T-helper 17 cell (primary cell): ENCODE measurements at regions not wholly inside any gene's neighbourhood (a gene's known extent, or its start where the extent isn't known, plus 50 kb on each side); places are given as distances from the start of the nearest gene placed in this dataset.

Experiments
- ATAC-seq: fragments of 150-1000 bp; cut with Tn5 transposase; 2 replicates; pipeline ENCODE4 v1.10.0; 2021; ENCODE audit warnings: mild to moderate bottlenecking, moderate library complexity
- DNase-seq, 3 donors: peaks; one replicate each; pipeline versions ENCODE4 v3.0.0 to v3.0.0-alpha.2; 2020 to 2021
- H3K9me3 ChIP-seq: one replicate; pipeline ENCODE4 v1.7.0; 2013; ENCODE audit warnings: low read length, mild to moderate bottlenecking; ENCODE audit not compliant: control insufficient read depth, poor library complexity, severe bottlenecking
- H3K27ac Mint-ChIP-seq: one replicate; pipeline ENCODE4 v1.8.0; 2022; ENCODE audit warnings: mild to moderate bottlenecking, moderate library complexity, mixed read lengths
- H3K27me3 Mint-ChIP-seq: one replicate; pipeline ENCODE4 v1.8.0; 2022; ENCODE audit warnings: mixed read lengths
- H3K36me3 Mint-ChIP-seq: one replicate; pipeline ENCODE4 v1.8.0; 2022; ENCODE audit warnings: low read depth, mixed read lengths
- H3K4me1 Mint-ChIP-seq: one replicate; pipeline ENCODE4 v1.8.0; 2022; ENCODE audit warnings: mild to moderate bottlenecking, mixed read lengths
- H3K4me3 Mint-ChIP-seq: one replicate; pipeline ENCODE4 v1.8.0; 2022; ENCODE audit warnings: mild to moderate bottlenecking, moderate library complexity, mixed read lengths

DNA sequence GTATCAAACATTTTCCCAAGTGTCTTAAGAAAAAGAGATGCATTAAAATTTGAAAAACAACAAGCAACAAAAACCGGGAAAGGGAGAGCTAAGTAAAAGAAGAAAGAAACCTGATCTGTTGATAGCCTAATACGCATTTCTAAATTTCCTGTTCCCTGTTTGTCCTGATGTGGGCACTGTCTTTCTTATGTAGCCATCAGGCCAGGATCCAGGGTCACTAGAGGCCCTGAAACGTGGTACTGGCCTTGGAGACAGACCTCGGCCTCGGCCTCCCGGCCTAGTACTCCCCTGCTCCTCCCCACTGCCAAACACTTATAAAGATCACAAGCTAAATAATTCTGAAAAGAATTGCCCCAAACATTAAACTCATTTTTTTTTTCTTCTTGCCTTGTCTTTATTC is 547.2 kb downstream of the IRX1 start:
- no peak overlapping the region for H3K4me3 Mint-ChIP-seq
- DNase-seq, result no peak
- peaks cover 2% of the 10 kb centered on the region for H3K36me3 Mint-ChIP-seq
- H3K4me1 Mint-ChIP-seq, result no peaks in the 10 kb centered on the region
- no peaks in the 10 kb centered on the region for H3K27me3 Mint-ChIP-seq
- ATAC-seq, result no peak
- H3K9me3 ChIP-seq, result no peaks in the 10 kb centered on the region
- no peak overlapping the region for H3K27ac Mint-ChIP-seq

- Mint-ChIP-seq H3K4me3 (no peak overlapping the region), H3K27ac (no peak overlapping the region), H3K36me3 (peaks cover 2% of the 10 kb centered on the region), H3K4me1 (no peaks in the 10 kb centered on the region), H3K27me3 (no peaks in the 10 kb centered on the region)
- no peak for DNase-seq
- ATAC-seq, result no peak
- H3K9me3 ChIP-seq, result no peaks in the 10 kb centered on the region
Measured at GRCh38 chr5:4144411-4145007, 548.9 kb downstream of the IRX1 start.

DNA sequence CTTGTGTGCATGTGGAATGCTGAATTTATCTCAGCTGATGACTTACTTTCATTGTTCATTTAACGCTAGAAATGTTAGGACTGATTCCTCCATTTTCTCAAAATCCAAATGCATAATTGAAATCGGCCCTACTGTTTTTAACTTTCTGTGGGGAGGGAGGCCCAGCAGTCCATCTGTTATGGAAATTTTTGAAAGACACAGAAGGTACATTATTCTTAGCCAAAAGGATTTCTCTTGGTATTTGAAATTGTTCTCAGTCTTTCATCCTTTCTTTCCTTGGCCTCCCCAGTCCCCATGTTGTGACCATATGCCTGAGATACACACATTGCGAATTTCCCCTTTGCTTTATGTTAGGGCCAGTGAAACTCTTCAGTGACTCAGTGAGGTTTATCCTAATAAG is 549.9 kb downstream of the IRX1 start:
- H3K27me3 Mint-ChIP-seq, result no peaks in the 10 kb centered on the region
- H3K4me1 Mint-ChIP-seq, result no peaks in the 10 kb centered on the region
- no peak overlapping the region for H3K4me3 Mint-ChIP-seq
- DNase-seq, result no peak
- H3K36me3 Mint-ChIP-seq, result peaks cover 2% of the 10 kb centered on the region
- H3K27ac Mint-ChIP-seq, result no peak overlapping the region
- no peak for ATAC-seq
- no peaks in the 10 kb centered on the region for H3K9me3 ChIP-seq

DNA sequence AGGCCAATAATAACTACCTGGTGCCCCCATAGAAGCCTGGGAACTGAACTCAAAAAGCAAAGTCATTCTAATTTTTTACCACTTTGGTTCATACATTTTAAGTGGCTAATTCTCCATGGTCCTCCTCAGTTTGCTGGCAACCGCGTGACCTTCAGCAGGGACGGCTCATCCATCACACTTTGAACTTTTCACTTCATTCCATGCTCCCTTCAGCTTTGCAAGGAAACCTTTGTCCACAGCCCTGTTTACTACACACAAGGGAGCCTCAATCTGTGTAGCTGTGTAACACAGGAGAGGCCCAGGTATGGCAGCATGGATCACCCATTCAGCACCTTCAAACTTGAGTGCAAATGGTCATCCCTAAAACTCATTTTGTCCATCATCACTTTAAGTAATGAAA is 552.4 kb downstream of the IRX1 start:
- peaks cover 2% of the 10 kb centered on the region for H3K36me3 Mint-ChIP-seq
- ATAC-seq (no peak), DNase-seq (no peak)
- no peaks in the 10 kb centered on the region for H3K4me1 Mint-ChIP-seq
- H3K4me3 Mint-ChIP-seq, result no peak overlapping the region
- no peak overlapping the region for H3K27ac Mint-ChIP-seq
- no peaks in the 10 kb centered on the region for H3K27me3 Mint-ChIP-seq
- no peaks in the 10 kb centered on the region for H3K9me3 ChIP-seq

- Mint-ChIP-seq H3K4me3 (no peak overlapping the region), H3K27ac (no peak overlapping the region), H3K4me1 (no peaks in the 10 kb centered on the region), H3K36me3 (peaks cover 2% of the 10 kb centered on the region), H3K27me3 (no peaks in the 10 kb centered on the region)
- ATAC-seq (no peak), DNase-seq (no peak)
- H3K9me3 ChIP-seq, result no peaks in the 10 kb centered on the region
Measured at GRCh38 chr5:4150067-4150466, 554.4 kb downstream of the IRX1 start.

DNA sequence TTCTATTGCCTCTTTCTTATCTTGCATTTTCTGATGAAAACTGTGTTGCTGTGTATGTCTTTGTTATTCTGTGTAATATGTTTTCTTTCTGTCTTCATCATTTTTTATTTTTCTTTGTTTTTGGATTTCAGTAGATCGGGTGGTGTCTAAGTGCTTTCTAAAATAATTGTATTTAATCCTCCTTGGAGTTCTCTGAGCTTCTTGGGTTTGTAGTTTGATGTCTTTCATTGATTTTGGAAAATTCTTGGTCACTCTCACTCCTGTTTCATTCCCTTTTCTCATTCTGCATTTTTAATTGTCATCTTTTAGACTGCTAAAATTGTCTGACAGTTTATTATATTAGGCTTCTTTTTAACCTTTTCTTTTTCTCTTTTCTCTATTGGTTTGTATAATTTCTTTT is 560.5 kb downstream of the IRX1 start:
- Mint-ChIP-seq H3K36me3 (no peaks in the 10 kb centered on the region), H3K4me3 (no peak overlapping the region), H3K27ac (no peak overlapping the region), H3K27me3 (no peaks in the 10 kb centered on the region), H3K4me1 (no peaks in the 10 kb centered on the region)
- ATAC-seq (no peak), DNase-seq (no peak)
- no peaks in the 10 kb centered on the region for H3K9me3 ChIP-seq

- H3K36me3 Mint-ChIP-seq, result no peaks in the 10 kb centered on the region
- H3K4me3 Mint-ChIP-seq, result no peak overlapping the region
- DNase-seq (no peak), ATAC-seq (no peak)
- no peaks in the 10 kb centered on the region for H3K9me3 ChIP-seq
- no peaks in the 10 kb centered on the region for H3K4me1 Mint-ChIP-seq
- no peaks in the 10 kb centered on the region for H3K27me3 Mint-ChIP-seq
- H3K27ac Mint-ChIP-seq, result no peak overlapping the region
Measured at GRCh38 chr5:4156889-4157288, 561.3 kb downstream of the IRX1 start.

DNA sequence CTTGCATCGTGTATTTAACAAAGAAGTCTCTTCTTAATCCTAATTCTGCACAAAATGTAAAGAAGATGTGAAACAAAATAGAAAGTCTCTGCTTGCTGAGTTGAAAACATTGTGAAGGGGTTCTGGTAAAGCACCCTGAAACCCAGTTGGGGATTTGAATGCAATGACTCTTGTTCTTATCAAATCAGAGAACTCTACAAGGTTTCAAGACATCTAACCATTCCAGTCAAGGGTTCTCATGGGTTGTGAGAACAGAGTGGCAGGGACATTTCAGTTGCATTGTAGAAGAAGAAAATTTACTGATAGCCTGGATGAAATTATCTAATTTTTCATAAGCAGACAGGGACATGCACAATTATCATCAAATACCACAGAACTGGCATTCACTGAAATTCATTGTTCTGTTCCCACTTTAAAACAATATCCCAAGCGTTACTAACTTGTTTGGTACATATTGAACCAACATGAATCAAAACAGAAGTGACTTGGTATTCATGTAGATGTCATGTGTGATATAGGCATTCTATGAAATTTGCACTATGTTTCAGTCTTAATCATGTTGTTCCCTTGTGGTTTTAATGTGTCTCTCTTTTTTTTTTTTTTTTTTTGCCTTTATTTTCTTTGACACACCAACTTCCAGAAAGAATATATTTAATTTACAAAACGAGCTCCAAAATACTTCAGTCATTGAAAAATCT is 563.3 kb downstream of the IRX1 start:
- no peak for ATAC-seq
- Mint-ChIP-seq H3K4me1 (no peaks in the 10 kb centered on the region), H3K27ac (no peak overlapping the region), H3K4me3 (no peak overlapping the region), H3K27me3 (no peaks in the 10 kb centered on the region), H3K36me3 (no peaks in the 10 kb centered on the region)
- H3K9me3 ChIP-seq, result no peaks in the 10 kb centered on the region
- DNase-seq, result no peak

GRCh38 chr5:4159681-4160080 is 564.0 kb downstream of the IRX1 start:
- DNase-seq (no peak), ATAC-seq (no peak)
- no peaks in the 10 kb centered on the region for H3K4me1 Mint-ChIP-seq

GRCh38 chr5:4164167-4164566 is 568.5 kb downstream of the IRX1 start:
- H3K27me3 Mint-ChIP-seq, result no peaks in the 10 kb centered on the region
- no peak overlapping the region for H3K4me3 Mint-ChIP-seq
- H3K9me3 ChIP-seq, result no peaks in the 10 kb centered on the region
- H3K36me3 Mint-ChIP-seq, result no peaks in the 10 kb centered on the region
- no peak for ATAC-seq
- no peak for DNase-seq
- H3K27ac Mint-ChIP-seq, result no peak overlapping the region
- no peaks in the 10 kb centered on the region for H3K4me1 Mint-ChIP-seq

More at GRCh38 chr5:4159681-4160080, 564.0 kb downstream of the IRX1 start:
- H3K9me3 ChIP-seq, result no peaks in the 10 kb centered on the region
- Mint-ChIP-seq H3K4me3 (no peak overlapping the region), H3K27me3 (no peaks in the 10 kb centered on the region), H3K27ac (no peak overlapping the region), H3K36me3 (no peaks in the 10 kb centered on the region)

GRCh38 chr5:4180703-4181102 is 585.1 kb downstream of the IRX1 start:
- ATAC-seq (no peak), DNase-seq (no peak)
- no peak overlapping the region for H3K4me3 Mint-ChIP-seq
- H3K27ac Mint-ChIP-seq, result no peak overlapping the region
- no peaks in the 10 kb centered on the region for H3K9me3 ChIP-seq
- H3K27me3 Mint-ChIP-seq, result no peaks in the 10 kb centered on the region
- H3K4me1 Mint-ChIP-seq, result no peaks in the 10 kb centered on the region
- no peaks in the 10 kb centered on the region for H3K36me3 Mint-ChIP-seq

DNA sequence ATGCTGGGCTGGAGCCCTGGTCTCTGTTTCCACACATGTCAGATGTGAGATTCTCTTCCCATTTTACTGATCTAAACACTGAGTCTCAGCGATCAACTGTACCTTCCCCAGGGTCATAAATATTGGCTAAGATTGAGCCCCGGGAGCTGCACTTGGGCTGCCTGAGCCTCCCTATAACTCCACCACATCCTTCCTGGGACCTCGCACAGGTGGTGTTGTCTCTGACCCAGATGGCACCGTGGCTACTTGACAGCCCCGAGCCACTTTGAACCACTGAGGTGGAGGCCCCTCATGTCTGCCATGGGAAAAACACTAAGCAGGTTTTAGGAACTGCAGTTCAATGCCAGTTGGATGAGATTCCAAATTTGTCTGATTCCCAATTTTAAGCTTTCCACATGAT is 586.5 kb downstream of the IRX1 start:
- H3K4me3 Mint-ChIP-seq, result no peak overlapping the region
- DNase-seq, result no peak
- H3K4me1 Mint-ChIP-seq, result no peaks in the 10 kb centered on the region
- no peaks in the 10 kb centered on the region for H3K9me3 ChIP-seq
- no peak for ATAC-seq
- no peaks in the 10 kb centered on the region for H3K36me3 Mint-ChIP-seq
- no peaks in the 10 kb centered on the region for H3K27me3 Mint-ChIP-seq
- H3K27ac Mint-ChIP-seq, result no peak overlapping the region

DNA sequence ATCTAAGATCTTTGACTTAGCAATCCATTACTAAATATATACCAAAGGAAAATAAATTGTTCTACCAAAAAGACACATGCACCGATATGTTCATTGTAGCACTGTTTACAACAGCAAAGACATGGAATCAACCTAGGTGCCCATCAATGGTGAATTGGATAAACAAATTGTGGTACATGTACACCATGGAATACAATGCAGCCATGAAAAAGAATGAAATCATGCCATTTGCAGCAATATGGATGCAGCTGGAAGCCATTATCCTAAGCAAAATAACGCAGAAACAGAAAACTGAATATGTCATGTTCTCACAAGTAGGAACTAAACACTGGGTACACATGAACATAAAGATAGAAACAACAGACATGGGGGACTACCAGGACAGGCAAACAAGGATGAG is 589.5 kb downstream of the IRX1 start:
- Mint-ChIP-seq H3K4me1 (no peaks in the 10 kb centered on the region), H3K36me3 (no peaks in the 10 kb centered on the region), H3K27ac (no peak overlapping the region), H3K4me3 (no peak overlapping the region), H3K27me3 (no peaks in the 10 kb centered on the region)
- H3K9me3 ChIP-seq, result no peaks in the 10 kb centered on the region
- ATAC-seq, result no peak
- DNase-seq, result no peak

DNA sequence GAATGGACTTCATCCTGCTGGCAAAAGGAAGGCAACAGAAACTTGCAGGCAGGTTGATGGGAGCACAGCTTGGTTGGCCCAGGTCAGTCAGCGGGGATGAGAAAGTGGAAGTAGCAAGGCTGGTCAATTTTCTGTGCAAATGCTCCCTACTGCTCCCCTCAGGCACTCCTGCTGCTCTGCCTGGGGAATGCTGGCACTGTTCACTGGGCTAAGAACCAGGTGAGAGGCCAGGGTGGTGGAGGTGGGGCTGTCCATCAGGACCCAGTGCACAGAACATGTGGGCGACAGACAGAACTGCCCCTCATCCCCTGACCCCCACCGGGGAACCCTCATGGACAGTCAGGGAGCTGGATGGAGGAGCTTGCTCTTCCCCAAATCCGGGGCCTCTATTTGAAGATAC is 593.1 kb downstream of the IRX1 start:
- no peak overlapping the region for H3K27ac Mint-ChIP-seq
- no peak for ATAC-seq

More for the DNA sequence above, 593.1 kb downstream of the IRX1 start:
- no peaks in the 10 kb centered on the region for H3K9me3 ChIP-seq
- Mint-ChIP-seq H3K27me3 (no peaks in the 10 kb centered on the region), H3K36me3 (no peaks in the 10 kb centered on the region), H3K4me1 (no peaks in the 10 kb centered on the region), H3K4me3 (no peak overlapping the region)
- DNase-seq, result no peak
